ENCODE measurements at regions not wholly inside any gene's neighbourhood (a gene's known extent, or its start where the extent isn't known, plus 50 kb on each side); places are given as distances from the start of the nearest gene placed in this dataset.

DNA sequence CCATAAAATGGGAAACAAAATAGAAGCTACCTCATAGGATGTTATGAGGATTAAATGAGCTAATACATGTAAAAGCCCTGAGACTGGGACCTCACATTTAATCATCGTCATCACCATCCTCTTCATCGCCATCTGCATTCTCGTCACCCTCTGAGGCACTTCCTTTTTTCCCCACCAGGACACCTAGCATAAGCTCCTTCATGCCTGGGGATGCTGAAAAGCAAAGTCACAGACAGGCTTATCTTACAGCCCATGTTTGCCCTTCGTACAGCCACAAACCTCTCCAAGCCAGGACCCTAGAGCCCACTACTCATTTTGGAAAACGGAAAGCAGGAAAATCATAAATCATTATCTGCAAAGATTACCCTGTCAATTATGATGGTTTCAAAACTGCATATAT lies 249.6 kb downstream of the GPAM start:
- H3K9me3 ChIP-seq = peaks cover 4% of the 10 kb centered on the region
- 74% methylated on average over 5 of the region's 5 CpGs for WGBS
- no peak for TF ChIP-seq POLR2AphosphoS5 (IDR thresholded peaks at IDR 0.05)
- TF ChIP-seq, protein P1, sequence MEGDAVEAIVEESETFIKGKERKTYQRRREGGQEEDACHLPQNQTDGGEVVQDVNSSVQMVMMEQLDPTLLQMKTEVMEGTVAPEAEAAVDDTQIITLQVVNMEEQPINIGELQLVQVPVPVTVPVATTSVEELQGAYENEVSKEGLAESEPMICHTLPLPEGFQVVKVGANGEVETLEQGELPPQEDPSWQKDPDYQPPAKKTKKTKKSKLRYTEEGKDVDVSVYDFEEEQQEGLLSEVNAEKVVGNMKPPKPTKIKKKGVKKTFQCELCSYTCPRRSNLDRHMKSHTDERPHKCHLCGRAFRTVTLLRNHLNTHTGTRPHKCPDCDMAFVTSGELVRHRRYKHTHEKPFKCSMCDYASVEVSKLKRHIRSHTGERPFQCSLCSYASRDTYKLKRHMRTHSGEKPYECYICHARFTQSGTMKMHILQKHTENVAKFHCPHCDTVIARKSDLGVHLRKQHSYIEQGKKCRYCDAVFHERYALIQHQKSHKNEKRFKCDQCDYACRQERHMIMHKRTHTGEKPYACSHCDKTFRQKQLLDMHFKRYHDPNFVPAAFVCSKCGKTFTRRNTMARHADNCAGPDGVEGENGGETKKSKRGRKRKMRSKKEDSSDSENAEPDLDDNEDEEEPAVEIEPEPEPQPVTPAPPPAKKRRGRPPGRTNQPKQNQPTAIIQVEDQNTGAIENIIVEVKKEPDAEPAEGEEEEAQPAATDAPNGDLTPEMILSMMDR (IDR thresholded peaks at IDR 0.05) = no peak
- TF ChIP-seq EP300 (IDR thresholded peaks at IDR 0.05) = no peak
- no peak for TF ChIP-seq POLR2A (IDR thresholded peaks at IDR 0.05)

DNA sequence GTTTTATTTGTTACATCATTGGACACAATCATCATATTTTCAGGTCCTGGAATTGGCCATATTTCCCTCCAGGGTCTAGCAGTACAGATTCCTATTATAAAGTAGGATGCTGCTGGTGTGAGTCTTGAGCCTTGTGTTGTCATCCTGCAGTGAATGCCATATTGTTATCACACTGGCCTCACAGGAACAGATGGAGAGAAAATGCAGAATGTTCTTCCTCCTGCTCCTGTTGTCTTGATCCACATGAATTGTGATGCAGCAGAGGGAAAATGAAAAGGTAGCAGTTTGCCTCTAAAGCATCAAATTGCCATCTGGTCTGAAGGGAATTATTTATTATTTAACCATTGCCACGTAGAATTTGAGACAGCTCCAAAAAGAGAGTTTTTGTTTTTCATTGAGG lies 248.6 kb downstream of the GPAM start:
- no peaks in the 10 kb centered on the region for H3K27me3 ChIP-seq
- no peak overlapping the region for H3K27ac ChIP-seq
- DNase-seq (ENCODE audit: low spot score in 2 of 2) = no peak
- no peak for TF ChIP-seq EP300 (IDR thresholded peaks at IDR 0.05)
- TF ChIP-seq, protein P1 (IDR thresholded peaks at IDR 0.05) = no peak
- H3K9me3 ChIP-seq = no peaks in the 10 kb centered on the region
- H3K4me1 ChIP-seq = no peaks in the 10 kb centered on the region
- H3K36me3 ChIP-seq = no peaks in the 10 kb centered on the region
- 83% methylated on average over 1 of the region's 1 CpG for WGBS
- H3K4me3 ChIP-seq = no peak overlapping the region

More for the DNA sequence above, 249.6 kb downstream of the GPAM start:
- no peaks in the 10 kb centered on the region for H3K4me1 ChIP-seq
- H3K36me3 ChIP-seq = no peaks in the 10 kb centered on the region
- H3K4me3 ChIP-seq = no peak overlapping the region
- DNase-seq (ENCODE audit: low spot score in 2 of 2) = no peak
- no peaks in the 10 kb centered on the region for H3K27me3 ChIP-seq
- no peak overlapping the region for H3K27ac ChIP-seq

DNA sequence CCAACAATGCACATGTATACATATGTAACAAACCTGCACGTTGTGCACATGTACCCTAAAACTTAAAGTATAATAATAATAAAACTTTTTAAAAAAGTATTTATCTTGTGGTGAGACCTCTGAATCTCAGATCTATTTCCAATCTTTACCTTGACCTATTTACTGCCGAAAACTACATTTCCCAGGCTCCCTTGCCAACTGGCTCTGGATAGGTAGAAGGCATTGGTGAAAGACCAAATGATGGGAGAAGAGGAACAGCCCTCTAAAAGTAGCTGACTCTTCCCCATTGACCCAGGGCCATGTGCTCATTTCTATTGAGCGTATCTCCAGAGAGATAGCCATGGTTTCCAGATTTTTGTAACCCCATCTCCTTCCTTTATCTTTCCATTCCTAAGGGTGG lies 247.4 kb downstream of the GPAM start:
- TF ChIP-seq, protein P1 (IDR thresholded peaks at IDR 0.05) = no peak
- no peak for TF ChIP-seq POLR2A (IDR thresholded peaks at IDR 0.05)
- no peak for TF ChIP-seq EP300 (IDR thresholded peaks at IDR 0.05)
- TF ChIP-seq POLR2AphosphoS5 (IDR thresholded peaks at IDR 0.05) = no peak
- H3K27me3 ChIP-seq = no peaks in the 10 kb centered on the region
- H3K4me3 ChIP-seq = no peak overlapping the region
- no peak overlapping the region for H3K27ac ChIP-seq
- no peaks in the 10 kb centered on the region for H3K9me3 ChIP-seq
- WGBS = 84% methylated on average over 3 of the region's 3 CpGs
- no peaks in the 10 kb centered on the region for H3K4me1 ChIP-seq
- no peak for DNase-seq (ENCODE audit: low spot score in 2 of 2)
- no peaks in the 10 kb centered on the region for H3K36me3 ChIP-seq

DNA sequence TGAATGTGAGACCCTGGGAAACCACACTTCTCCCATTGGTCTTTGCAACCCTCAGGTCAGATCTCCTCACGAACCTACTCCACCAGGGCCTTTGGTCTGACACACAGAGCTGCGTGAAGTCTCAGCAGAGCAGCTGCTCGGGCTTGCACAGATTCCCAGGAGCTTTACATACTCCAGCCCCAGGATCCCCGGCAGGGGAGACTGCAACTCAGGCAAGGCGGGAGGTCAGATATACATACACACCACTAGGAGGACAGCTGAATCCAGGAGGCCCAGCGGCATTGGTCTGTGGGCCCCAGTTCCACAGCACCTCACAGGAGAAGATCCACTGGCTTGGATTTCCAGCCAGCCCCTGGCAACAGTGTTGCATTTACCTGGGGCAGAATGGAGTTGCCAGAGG lies 239.2 kb downstream of the GPAM start:
- H3K27ac ChIP-seq = no peak overlapping the region
- H3K4me1 ChIP-seq = no peaks in the 10 kb centered on the region
- H3K27me3 ChIP-seq = no peaks in the 10 kb centered on the region
- H3K9me3 ChIP-seq = no peaks in the 10 kb centered on the region
- no peak for DNase-seq (ENCODE audit: low spot score in 2 of 2)
- TF ChIP-seq POLR2AphosphoS5 (IDR thresholded peaks at IDR 0.05) = no peak
- TF ChIP-seq, protein P1 (IDR thresholded peaks at IDR 0.05) = no peak
- H3K4me3 ChIP-seq = no peak overlapping the region
- WGBS = 77% methylated on average over 3 of the region's 6 CpGs
- no peaks in the 10 kb centered on the region for H3K36me3 ChIP-seq

DNA sequence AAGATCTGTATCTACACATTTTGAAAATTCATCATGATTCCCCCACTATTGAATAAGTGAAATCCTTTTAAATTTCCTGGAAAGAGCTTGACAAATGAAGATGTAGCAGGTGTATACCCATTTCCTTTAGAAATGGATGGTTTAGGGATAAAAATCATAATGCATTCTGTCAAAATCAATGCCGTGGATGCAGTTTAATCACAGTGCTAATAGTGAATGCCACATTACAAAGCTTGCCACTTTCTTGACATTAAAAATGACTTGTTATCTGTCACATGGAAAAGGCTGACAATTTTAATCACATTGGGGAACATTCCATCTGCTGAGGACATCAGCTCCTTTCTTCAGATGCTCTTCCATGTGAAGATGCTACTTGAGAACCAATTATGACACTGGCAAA lies 229.6 kb downstream of the GPAM start:
- Histone ChIP-seq H3K36me3 (no peaks in the 10 kb centered on the region), H3K27me3 (no peaks in the 10 kb centered on the region), H3K27ac (no peak overlapping the region), H3K9me3 (no peaks in the 10 kb centered on the region), H3K4me1 (peaks cover 3% of the 10 kb centered on the region), H3K4me3 (no peak overlapping the region)
- no peak for DNase-seq (ENCODE audit: low spot score in 2 of 2)
- TF ChIP-seq POLR2AphosphoS5 (IDR thresholded peaks at IDR 0.05) = no peak
- TF ChIP-seq, protein P1 (IDR thresholded peaks at IDR 0.05) = no peak
- no peak for TF ChIP-seq EP300 (IDR thresholded peaks at IDR 0.05)
- TF ChIP-seq POLR2A (IDR thresholded peaks at IDR 0.05) = no peak
- WGBS = 69% methylated on average over 1 of the region's 1 CpG
